Keratinocyte (primary cell): ENCODE measurements at regions not wholly inside any gene's neighbourhood (a gene's known extent, or its start where the extent isn't known, plus 50 kb on each side); places are given as distances from the start of the nearest gene placed in this dataset.

Experiments used
- CTCF ChIP-seq, 3 experiments: IDR thresholded peaks in 1 of 3; conservative IDR thresholded peaks in 1 of 3; optimal IDR thresholded peaks in 1 of 3; 2 replicates in 2 of 3; 3 replicates in 1 of 3; pipeline versions ENCODE3 to v1.5.1; 2011; ENCODE audit warnings: low read length in 3 of 3, mild to moderate bottlenecking in 3 of 3, moderate library complexity in 2 of 3, control low read depth in 1 of 3, inconsistent platforms in 1 of 3; ENCODE audit not compliant: insufficient read depth in 2 of 3; ENCODE audit errors: extremely low read depth in 1 of 3
- EZH2 ChIP-seq: IDR thresholded peaks from one replicate; pipeline ENCODE4 v1.6.1; 2012; ENCODE audit warnings: inconsistent platforms, mild to moderate bottlenecking, low read length, moderate library complexity

- no peak for TF ChIP-seq EZH2
- TF ChIP-seq CTCF (optimal IDR thresholded peaks at IDR 0.05 in 1 of 3, IDR thresholded peaks at IDR 0.05 in 1 of 3, conservative IDR thresholded peaks at IDR 0.05 in 1 of 3; ENCODE audit: extremely low read depth in 1 of 3, insufficient read depth in 2 of 3, low read length in 3 of 3): no peak
Observed at GRCh38 chr16:88200896-88201185, 181.9 kb upstream of the ZNF469 start.
